HCT116 (cell line): ENCODE measurements at regions not wholly inside any gene's neighbourhood (a gene's known extent, or its start where the extent isn't known, plus 50 kb on each side); places are given as distances from the start of the nearest gene placed in this dataset.

Experiments used
- ATAC-seq: fragments of 200-7000 bp; cut with Tn5 transposase; 2 replicates; pipeline ENCODE4 v1.9.1; 2020; ENCODE audit warnings: mild to moderate bottlenecking, moderate library complexity
- BruUV-seq: library from RNA; stranded (reverse); fragments of 400-500 nt; replicated peaks from 2 replicates; lab custom pipeline; 2021; lab: Mats Ljungman, UMichigan
- CTCF ChIA-PET: fragments of 300-600 bp; sonication (Branson Sonifier 250); formaldehyde crosslinking; loops from one replicate; lab custom pipeline; 2021; ENCODE audit warnings: antibody characterized with exemption; lab: Charles Lee
- POLR2A ChIA-PET: fragments of 300-600, 350-600 bp; sonication (Branson Sonifier 250); formaldehyde crosslinking; loops from one replicate; lab custom pipeline; 2021; ENCODE audit warnings: antibody characterized with exemption; lab: Charles Lee
- RAD21 ChIA-PET, 2 experiments: fragments of 300-600 bp; sonication (Branson Sonifier 250); formaldehyde crosslinking; loops; one replicate each; lab custom pipeline; 2023; ENCODE audit warnings: low total read pairs in 2 of 2; ENCODE audit not compliant: uncharacterized antibody in 2 of 2, unreplicated experiment in 2 of 2, low non-redundant PET in 1 of 2; lab: Charles Lee
- DNase-seq: peaks from one replicate; pipeline ENCODE4 v3.0.0-alpha.2; 2010; ENCODE audit warnings: low read depth, low spot score
- H2AFZ ChIP-seq: fragments of 200-600 bp; shearing (Covaris generic), sonication (generic); 2 replicates; pipeline ENCODE4 v1.6.1; 2017; ENCODE audit warnings: low read depth, mixed run types, mixed read lengths, antibody characterized with exemption, low read length; ENCODE audit not compliant: poor library complexity, severe bottlenecking
- H3K27ac ChIP-seq: 2 replicates; pipeline ENCODE4 v1.5.1; 2012; ENCODE audit warnings: low read depth, low read length
- H3K27me3 ChIP-seq: fragments of 200-600 bp; sonication (generic); 2 replicates; pipeline ENCODE4 v1.6.1; 2016; ENCODE audit warnings: mixed run types, low read length, mixed read lengths; ENCODE audit not compliant: insufficient read depth
- H3K36me3 ChIP-seq, 2 experiments: fragments of 200-500 bp in 1 of 2; fragments of 200-600 bp in 1 of 2; sonication (Bioruptor generic) in 1 of 2; sonication (generic) in 1 of 2; 2 replicates each; pipeline versions ENCODE4 v1.5.1 to v1.6.1; 2014 to 2016; ENCODE audit warnings: low read length in 2 of 2, inconsistent platforms in 1 of 2, mixed read lengths in 1 of 2, mixed run types in 1 of 2; ENCODE audit not compliant: insufficient read depth in 2 of 2, control insufficient read depth in 1 of 2
- H3K4me1 ChIP-seq, 2 experiments: fragments of 200-600 bp in 1 of 2; sonication (generic) in 1 of 2; 2 replicates each; pipeline versions ENCODE4 v1.5.1 to v1.6.1; 2012 to 2017; ENCODE audit warnings: low read length in 2 of 2, inconsistent platforms in 1 of 2, mild to moderate bottlenecking in 1 of 2, mixed read lengths in 1 of 2, mixed run types in 1 of 2, moderate library complexity in 1 of 2; ENCODE audit not compliant: insufficient read depth in 2 of 2, control insufficient read depth in 1 of 2
- H3K4me2 ChIP-seq: fragments of 200-600 bp; sonication (generic); 2 replicates; pipeline ENCODE4 v1.6.1; 2017; ENCODE audit warnings: mixed run types, low read length, mixed read lengths
- H3K4me3 ChIP-seq, 2 experiments: fragments of 200-600 bp in 1 of 2; sonication (generic) in 1 of 2; replicated peaks in 1 of 2; 2 replicates each; pipeline ENCODE4 v1.5.1; 2011 to 2016; ENCODE audit warnings: low read length in 2 of 2, control low read depth in 1 of 2, low read depth in 1 of 2, mild to moderate bottlenecking in 1 of 2, mixed read lengths in 1 of 2, mixed run types in 1 of 2
- H3K79me2 ChIP-seq: fragments of 200-600 bp; sonication (generic); 2 replicates; pipeline ENCODE4 v1.6.1; 2017; ENCODE audit warnings: mild to moderate bottlenecking, mixed run types, low read length, moderate library complexity, mixed read lengths; ENCODE audit not compliant: insufficient read depth
- H3K9ac ChIP-seq: fragments of 200-600 bp; sonication (generic); 2 replicates; pipeline ENCODE4 v1.6.1; 2016; ENCODE audit warnings: low read length, mixed read lengths
- H3K9me2 ChIP-seq: fragments of 200-600 bp; sonication (generic), shearing (Covaris generic); 2 replicates; pipeline ENCODE4 v1.6.1; 2017; ENCODE audit warnings: mixed run types, mild to moderate bottlenecking, moderate library complexity; ENCODE audit not compliant: insufficient read depth
- H3K9me3 ChIP-seq, 2 experiments: fragments of 200-500 bp in 1 of 2; fragments of 200-600 bp in 1 of 2; sonication (Bioruptor generic) in 1 of 2; sonication (generic) in 1 of 2; 2 replicates each; pipeline ENCODE4 v1.6.1; 2014 to 2017; ENCODE audit warnings: low read length in 2 of 2, mixed read lengths in 2 of 2, inconsistent platforms in 1 of 2, low read depth in 1 of 2, mild to moderate bottlenecking in 1 of 2, mixed run types in 1 of 2, moderate library complexity in 1 of 2; ENCODE audit not compliant: control insufficient read depth in 1 of 2, insufficient read depth in 1 of 2
- H4K20me1 ChIP-seq: fragments of 200-600 bp; sonication (generic), shearing (Covaris generic); 2 replicates; pipeline ENCODE4 v1.6.1; 2017; ENCODE audit warnings: mixed run types, mild to moderate bottlenecking, moderate library complexity; ENCODE audit not compliant: insufficient read depth
- CBX3 ChIP-seq: IDR thresholded peaks from 2 replicates; pipeline ENCODE4 v1.6.1; 2012; ENCODE audit warnings: low read depth
- CEBPB ChIP-seq: IDR thresholded peaks from 2 replicates; pipeline ENCODE4 v1.6.1; 2012; ENCODE audit warnings: low read depth
- CTCF ChIP-seq, 3 experiments: fragments of 200-600 bp in 1 of 3; sonication (generic) in 1 of 3; IDR thresholded peaks in 2 of 3; conservative IDR thresholded peaks in 1 of 3; 2 replicates each; pipeline ENCODE4 v1.5.1; 2012 to 2017; ENCODE audit warnings: low read depth in 2 of 3, low read length in 2 of 3, antibody characterized with exemption in 1 of 3, borderline replicate concordance in 1 of 3, control low read depth in 1 of 3, mild to moderate bottlenecking in 1 of 3, mixed read lengths in 1 of 3, mixed run types in 1 of 3, moderate library complexity in 1 of 3; ENCODE audit not compliant: insufficient read depth in 1 of 3
- ELF1 ChIP-seq: IDR thresholded peaks from 2 replicates; pipeline ENCODE4 v1.6.1; 2012; ENCODE audit warnings: low read depth, borderline replicate concordance
- EZH2phosphoT487 ChIP-seq: fragments of 200-600 bp; IDR thresholded peaks from 2 replicates; pipeline ENCODE4 v1.6.1; 2018; ENCODE audit warnings: antibody characterized with exemption, borderline replicate concordance
- JUND ChIP-seq: IDR thresholded peaks from 2 replicates; pipeline ENCODE4 v1.6.1; 2012
- RAD21 ChIP-seq: IDR thresholded peaks from 2 replicates; pipeline ENCODE4 v1.6.1; 2012; ENCODE audit warnings: low read depth, mild to moderate bottlenecking
- SIN3A ChIP-seq: IDR thresholded peaks from 2 replicates; pipeline ENCODE4 v1.6.1; 2012; ENCODE audit warnings: low read depth
- SP1 ChIP-seq: IDR thresholded peaks from 2 replicates; pipeline ENCODE4 v1.6.1; 2012; ENCODE audit warnings: low read depth
- SRF ChIP-seq: IDR thresholded peaks from 2 replicates; pipeline ENCODE4 v1.6.1; 2012; ENCODE audit warnings: low read depth
- TCF7L2 ChIP-seq: IDR thresholded peaks from 2 replicates; pipeline ENCODE4 v1.7.0; 2011; ENCODE audit warnings: borderline replicate concordance, inconsistent platforms; ENCODE audit not compliant: insufficient read depth, insufficient read length; ENCODE audit errors: extremely low read depth
- YY1 ChIP-seq: IDR thresholded peaks from 2 replicates; pipeline ENCODE4 v1.6.1; 2011; ENCODE audit warnings: low read length, low read depth, moderate library complexity, mild to moderate bottlenecking; ENCODE audit not compliant: insufficient replicate concordance; ENCODE audit errors: extremely low read depth
- ZFX ChIP-seq: fragments of 450-650 bp; IDR thresholded peaks from 2 replicates; pipeline ENCODE4 v1.6.1; 2017
- intact Hi-C: fragments of 100-400 bp; cut with micrococcal nuclease; formaldehyde crosslinking; loops from 2 replicates; pipeline ENCODE4 v1.10.0; 2022
- TF ChIP-seq, protein P1 (sequence below): IDR thresholded peaks from 2 replicates; pipeline ENCODE4 v1.6.1; 2012
- TF ChIP-seq, protein P2 (sequence below): IDR thresholded peaks from 2 replicates; pipeline ENCODE4 v1.6.1; 2012

DNA sequence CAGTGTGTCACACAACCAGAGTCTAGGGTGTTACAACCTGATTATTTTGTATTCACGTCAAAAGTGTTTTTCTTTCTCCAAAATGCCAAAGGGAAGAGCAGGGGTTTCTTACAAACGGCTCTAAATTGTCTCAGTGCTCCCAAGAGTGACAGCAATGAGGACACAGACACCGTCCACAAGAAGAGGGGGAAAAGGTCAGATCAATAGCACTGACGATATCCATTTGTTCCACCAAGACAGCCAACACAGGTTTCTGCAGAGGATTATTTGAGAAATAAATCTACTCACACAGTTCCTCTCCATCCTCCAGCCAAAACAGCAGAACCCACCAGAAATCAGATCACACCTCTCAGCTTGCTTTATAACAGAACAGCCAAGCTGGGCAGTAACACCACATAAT, 193.9 kb downstream of the SEC16B start:
- Histone ChIP-seq H3K79me2 (no peaks in the 10 kb centered on the region), H3K4me3 (no peak overlapping the region), H2AFZ (no peak overlapping the region), H3K9ac (no peak overlapping the region), H3K27me3 (peaks cover 4% of the 10 kb centered on the region; the same call in 1 of the 2 replicates), H4K20me1 (no peaks in the 10 kb centered on the region), H3K27ac (no peak overlapping the region)
- no TSS peak for BruUV-seq
- DNase-seq (no peak), ATAC-seq (no peak)
- intact Hi-C loops: no loop called here
- POLR2A ChIA-PET: no interaction called here
- TF ChIP-seq EZH2phosphoT487: no peak
- TF ChIP-seq JUND: no peak
- TF ChIP-seq, protein P1, sequence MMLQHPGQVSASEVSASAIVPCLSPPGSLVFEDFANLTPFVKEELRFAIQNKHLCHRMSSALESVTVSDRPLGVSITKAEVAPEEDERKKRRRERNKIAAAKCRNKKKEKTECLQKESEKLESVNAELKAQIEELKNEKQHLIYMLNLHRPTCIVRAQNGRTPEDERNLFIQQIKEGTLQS: no peak
- TF ChIP-seq SRF: no peak
- TF ChIP-seq ELF1: no peak
- TF ChIP-seq CEBPB: no peak
- TF ChIP-seq ZFX: no peak
- no peak for TF ChIP-seq RAD21
- TF ChIP-seq CBX3: no peak
- TF ChIP-seq CTCF (IDR thresholded peaks at IDR 0.05 in 2 of 3, conservative IDR thresholded peaks at IDR 0.05 in 1 of 3; ENCODE audit: borderline replicate concordance in 1 of 3, insufficient read depth in 1 of 3, low read depth in 2 of 3, low read length in 2 of 3): no peak
- no peak for TF ChIP-seq SP1
- TF ChIP-seq TCF7L2: no peak
- TF ChIP-seq, protein P2, sequence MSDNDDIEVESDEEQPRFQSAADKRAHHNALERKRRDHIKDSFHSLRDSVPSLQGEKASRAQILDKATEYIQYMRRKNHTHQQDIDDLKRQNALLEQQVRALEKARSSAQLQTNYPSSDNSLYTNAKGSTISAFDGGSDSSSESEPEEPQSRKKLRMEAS: no peak
- TF ChIP-seq YY1: no peak
- no peak for TF ChIP-seq SIN3A
- TF ChIP-seq, all 23 proteins: peak for 0
- ChIA-PET CTCF (no interaction called here), RAD21 (no interaction called here)
- H3K4me1 ChIP-seq: no peaks in the 10 kb centered on the region
- H3K4me2 ChIP-seq: no peak overlapping the region
- peaks cover 0 to 3% of the 10 kb centered on the region in 2 experiments; a peak in 1 of 4 replicates for H3K9me3 ChIP-seq
- H3K36me3 ChIP-seq: no peaks in the 10 kb centered on the region
- H3K9me2 ChIP-seq: no peaks in the 10 kb centered on the region
